Liver (tissue), 3 donors: ENCODE measurements at regions not wholly inside any gene's neighbourhood (a gene's known extent, or its start where the extent isn't known, plus 50 kb on each side); places are given as distances from the start of the nearest gene placed in this dataset.

Experiments used
- EGR1 ChIP-seq, 2 donors: IDR thresholded peaks; 2 replicates each; pipeline ENCODE4 v1.6.1; 2016 to 2018; ENCODE audit warnings: antibody characterized with exemption in 2 of 2, low read depth in 2 of 2
- RAD21 ChIP-seq, 2 donors: IDR thresholded peaks; 2 replicates each; pipeline ENCODE4 v1.6.1; 2016; ENCODE audit warnings: antibody characterized with exemption in 2 of 2, mild to moderate bottlenecking in 2 of 2
- RXRA ChIP-seq, 2 donors: IDR thresholded peaks; 2 replicates each; pipeline ENCODE4 v1.6.1; 2017 to 2018; ENCODE audit warnings: antibody characterized with exemption in 2 of 2, mild to moderate bottlenecking in 1 of 2
- TAF1 ChIP-seq: conservative IDR thresholded peaks from 2 replicates; pipeline ENCODE4 v1.6.1; 2016; ENCODE audit warnings: antibody characterized with exemption, mild to moderate bottlenecking
- YY1 ChIP-seq: IDR thresholded peaks from 2 replicates; pipeline ENCODE4 v1.6.1; 2016; ENCODE audit warnings: antibody characterized with exemption, mild to moderate bottlenecking
- TF ChIP-seq, protein P1 (sequence below): fragments of 150-350 bp; IDR thresholded peaks from 2 replicates; pipeline ENCODE4 v1.5.1; 2017; ENCODE audit warnings: improper control_type of control experiment, low read depth, low read length; ENCODE audit not compliant: missing input control
- TF ChIP-seq, protein P2 (sequence below): IDR thresholded peaks from 2 replicates; pipeline ENCODE4 v1.6.1; 2016; ENCODE audit warnings: antibody characterized with exemption
- donor health status: healthy.
- donor health status: healthy.

DNA sequence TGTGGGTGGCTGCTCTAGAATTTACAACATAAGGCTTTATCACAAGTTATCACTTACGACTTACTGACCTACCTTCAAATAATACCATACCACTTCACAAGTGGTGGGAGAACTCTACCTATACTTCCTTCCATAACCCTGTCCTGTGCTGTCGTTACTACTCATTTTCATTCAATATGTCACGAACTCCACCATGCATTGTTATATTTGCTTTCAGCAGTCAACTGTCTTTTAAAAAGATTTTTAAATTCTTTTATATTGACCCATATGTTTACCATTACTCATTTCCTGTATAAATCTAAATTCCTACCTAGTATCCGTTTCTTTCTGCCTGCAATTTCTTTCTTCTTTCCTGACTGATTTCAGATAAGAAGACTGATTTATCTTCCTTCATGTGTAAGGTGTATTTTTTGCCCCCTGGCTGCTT, 200.0 kb downstream of the KLF12 start:
- TF ChIP-seq RXRA (IDR thresholded peaks at IDR 0.05) (no peak), RAD21 (IDR thresholded peaks at IDR 0.05) (no peak), YY1 (no peak), TAF1 (no peak), EGR1 (IDR thresholded peaks at IDR 0.05; ENCODE audit: low read depth in 2 of 2) (no peak)
- TF ChIP-seq, protein P1, sequence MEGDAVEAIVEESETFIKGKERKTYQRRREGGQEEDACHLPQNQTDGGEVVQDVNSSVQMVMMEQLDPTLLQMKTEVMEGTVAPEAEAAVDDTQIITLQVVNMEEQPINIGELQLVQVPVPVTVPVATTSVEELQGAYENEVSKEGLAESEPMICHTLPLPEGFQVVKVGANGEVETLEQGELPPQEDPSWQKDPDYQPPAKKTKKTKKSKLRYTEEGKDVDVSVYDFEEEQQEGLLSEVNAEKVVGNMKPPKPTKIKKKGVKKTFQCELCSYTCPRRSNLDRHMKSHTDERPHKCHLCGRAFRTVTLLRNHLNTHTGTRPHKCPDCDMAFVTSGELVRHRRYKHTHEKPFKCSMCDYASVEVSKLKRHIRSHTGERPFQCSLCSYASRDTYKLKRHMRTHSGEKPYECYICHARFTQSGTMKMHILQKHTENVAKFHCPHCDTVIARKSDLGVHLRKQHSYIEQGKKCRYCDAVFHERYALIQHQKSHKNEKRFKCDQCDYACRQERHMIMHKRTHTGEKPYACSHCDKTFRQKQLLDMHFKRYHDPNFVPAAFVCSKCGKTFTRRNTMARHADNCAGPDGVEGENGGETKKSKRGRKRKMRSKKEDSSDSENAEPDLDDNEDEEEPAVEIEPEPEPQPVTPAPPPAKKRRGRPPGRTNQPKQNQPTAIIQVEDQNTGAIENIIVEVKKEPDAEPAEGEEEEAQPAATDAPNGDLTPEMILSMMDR: no peak
- TF ChIP-seq, protein P2, sequence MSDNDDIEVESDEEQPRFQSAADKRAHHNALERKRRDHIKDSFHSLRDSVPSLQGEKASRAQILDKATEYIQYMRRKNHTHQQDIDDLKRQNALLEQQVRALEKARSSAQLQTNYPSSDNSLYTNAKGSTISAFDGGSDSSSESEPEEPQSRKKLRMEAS: no peak
